Urinary bladder (tissue), 3 donors: ENCODE measurements at regions not wholly inside any gene's neighbourhood (a gene's known extent, or its start where the extent isn't known, plus 50 kb on each side); places are given as distances from the start of the nearest gene placed in this dataset.
A peak's percentile ranks its signal among the peaks of the same experiment; 100 is the strongest.

Experiments
- DNase-seq: peaks from one replicate; pipeline ENCODE4 v3.0.0-alpha.2; 2015; ENCODE audit errors: extremely low spot score
- H3K27ac ChIP-seq: one replicate; pipeline ENCODE4 v1.5.1; 2013; ENCODE audit warnings: low read depth, mild to moderate bottlenecking, moderate library complexity
- H3K36me3 ChIP-seq: one replicate; pipeline ENCODE4 v1.6.1; 2013; ENCODE audit warnings: mild to moderate bottlenecking, moderate library complexity; ENCODE audit not compliant: insufficient read depth
- H3K4me1 ChIP-seq: one replicate; pipeline ENCODE4 v1.6.1; 2013; ENCODE audit warnings: mild to moderate bottlenecking, moderate library complexity; ENCODE audit not compliant: insufficient read depth
- H3K4me3 ChIP-seq: one replicate; pipeline ENCODE4 v1.5.1; 2013; ENCODE audit warnings: low read depth, low read length
- WGBS: extraction: QIAGEN DNeasy Blood & Tissue Kit; methylation state at CpG from one replicate; pipeline ENCODE4 v1.1.7; 2013; 5-methylcytosine and 5-hydroxymethylcytosine counted together
- donor health status: healthy with polysubstance abuse.
- donor health status: healthy.

DNA sequence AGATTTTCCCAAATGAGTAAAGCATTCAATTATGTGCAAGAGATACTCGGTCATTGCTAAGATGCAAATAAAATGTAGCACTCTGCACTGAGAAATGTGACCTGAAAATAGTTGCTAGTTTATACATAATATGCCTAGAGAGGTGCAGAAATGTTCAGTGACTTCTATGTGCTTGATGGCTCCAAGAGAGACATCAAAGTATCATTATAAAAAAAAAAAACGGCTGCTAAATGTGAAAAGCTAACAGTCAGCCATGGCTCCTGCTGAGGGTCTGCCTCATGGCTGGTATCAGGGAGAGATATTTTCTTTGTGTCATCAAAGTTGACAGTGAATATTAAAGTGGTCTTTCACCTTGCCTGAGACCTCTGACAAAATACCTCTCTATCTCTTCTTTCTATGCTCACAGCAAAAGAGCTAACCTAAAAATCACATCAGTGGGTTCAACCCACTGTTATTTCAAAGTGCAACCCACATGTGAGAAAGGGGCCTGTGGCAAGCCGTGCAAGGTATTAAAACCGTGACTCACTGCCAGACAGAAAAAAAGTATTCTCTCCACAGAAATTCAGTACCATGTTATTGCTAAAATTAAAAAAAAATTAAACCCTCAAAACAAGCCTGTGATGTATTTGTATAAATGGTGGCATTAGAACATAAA lies 259.0 kb downstream of the HIVEP2 start:
- no peaks in the 10 kb centered on the region for H3K36me3 ChIP-seq
- WGBS, result 59% methylated on average over 4 of the region's 4 CpGs
- DNase-seq, result no peak

GRCh38 chr6:142686507-142686887 lies 258.5 kb downstream of the HIVEP2 start:
- DNase-seq, result no peak
- H3K4me1 ChIP-seq, result no peaks in the 10 kb centered on the region
- whole genome bisulfite sequencing, result 28% methylated on average over 2 of the region's 2 CpGs
- H3K27ac ChIP-seq, result no peak overlapping the region
- H3K36me3 ChIP-seq, result no peaks in the 10 kb centered on the region
- H3K4me3 ChIP-seq, result no peak overlapping the region

More for the DNA sequence above, 259.0 kb downstream of the HIVEP2 start:
- Histone ChIP-seq H3K4me3 (no peak overlapping the region), H3K4me1 (no peaks in the 10 kb centered on the region), H3K27ac (no peak overlapping the region)

DNA sequence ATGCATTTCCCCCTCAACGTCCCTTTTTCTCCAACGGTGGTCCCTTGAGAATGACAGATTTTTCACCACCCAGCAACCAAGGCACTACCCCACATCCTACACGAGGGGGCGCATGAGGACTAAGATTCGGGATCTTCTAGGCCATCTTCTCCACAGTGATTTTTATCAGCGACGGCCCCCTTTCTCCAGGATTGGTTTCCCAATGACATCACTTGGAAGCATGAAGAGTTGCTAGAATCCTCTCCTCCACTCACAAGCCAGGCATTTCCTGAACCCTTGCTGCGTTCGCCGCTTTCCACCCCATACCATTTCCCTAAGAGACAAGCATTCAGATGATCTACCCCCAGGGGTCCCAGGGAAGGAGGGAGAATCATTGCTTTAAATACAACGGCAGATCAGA lies 252.0 kb downstream of the HIVEP2 start:
- 23% methylated on average over 11 of the region's 11 CpGs for WGBS
- DNase-seq, result peak; percentile 42
- Histone ChIP-seq H3K36me3 (no peaks in the 10 kb centered on the region), H3K4me1 (no peaks in the 10 kb centered on the region), H3K4me3 (no peak overlapping the region), H3K27ac (no peak overlapping the region)

DNA sequence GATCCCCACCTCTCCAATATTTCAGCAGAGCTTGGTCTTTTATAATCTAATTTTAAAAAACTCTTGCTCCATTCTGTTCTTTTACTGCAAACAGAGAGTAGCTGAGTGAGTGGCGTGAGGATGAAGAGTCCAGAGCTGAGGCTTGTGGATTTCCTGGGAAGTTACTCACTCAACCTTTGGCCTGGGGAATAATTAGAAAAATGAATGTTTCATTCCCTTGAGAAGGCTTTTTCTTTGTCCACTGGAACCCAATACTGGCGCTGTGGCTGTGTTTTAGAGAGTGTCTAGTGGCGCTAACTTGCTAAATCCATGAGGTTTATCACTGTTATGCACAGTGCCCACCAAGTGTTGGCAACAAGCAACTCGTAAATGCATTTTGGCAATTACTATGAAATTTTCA lies 251.5 kb downstream of the HIVEP2 start:
- Histone ChIP-seq H3K4me1 (no peaks in the 10 kb centered on the region), H3K27ac (no peak overlapping the region)
- 89% methylated on average over 4 of the region's 4 CpGs for WGBS

DNA sequence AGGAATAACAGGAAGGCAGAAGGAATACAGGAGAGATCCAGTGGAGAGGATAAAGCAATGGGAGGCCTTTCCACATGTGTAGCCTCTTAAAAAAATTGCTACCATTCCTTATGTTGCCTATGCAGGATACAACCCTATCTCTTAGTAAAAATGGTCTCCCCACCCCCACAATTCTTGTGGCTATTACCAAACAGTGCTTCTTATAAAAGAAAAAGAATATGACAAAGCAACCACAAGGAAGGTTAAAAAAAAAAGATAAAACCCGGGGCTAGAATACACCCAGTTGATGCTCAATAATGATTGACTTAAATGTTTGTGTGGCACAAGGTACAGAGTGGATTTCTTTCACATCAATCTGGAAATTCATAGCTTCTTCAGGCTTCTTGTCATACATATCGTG lies 250.9 kb downstream of the HIVEP2 start:
- Histone ChIP-seq H3K36me3 (no peaks in the 10 kb centered on the region), H3K4me1 (no peaks in the 10 kb centered on the region), H3K4me3 (no peak overlapping the region), H3K27ac (no peak overlapping the region)
- 83% methylated on average over 2 of the region's 2 CpGs for WGBS
- no peak for DNase-seq

More for the DNA sequence above, 251.5 kb downstream of the HIVEP2 start:
- Histone ChIP-seq H3K4me3 (no peak overlapping the region), H3K36me3 (no peaks in the 10 kb centered on the region)
- no peak for DNase-seq

DNA sequence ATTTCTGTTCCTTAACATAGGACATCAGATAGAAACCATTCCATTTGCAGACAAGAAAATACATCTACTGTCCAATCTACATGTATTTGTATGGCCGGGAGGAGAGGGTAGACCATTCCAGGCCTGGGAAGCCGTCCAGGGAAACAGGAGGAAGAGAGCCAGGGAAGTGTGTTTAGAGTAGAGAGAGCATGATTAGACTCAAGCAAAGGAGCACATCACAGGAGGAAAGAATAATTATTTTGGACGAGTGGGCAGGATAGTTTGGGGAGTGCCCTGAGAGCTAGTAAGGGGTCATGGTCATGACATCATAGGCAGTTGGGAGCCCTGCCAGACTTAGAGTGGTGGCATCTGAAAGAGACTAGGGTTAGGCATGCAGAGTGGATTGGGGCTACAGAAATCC lies 250.0 kb downstream of the HIVEP2 start:
- no peak overlapping the region for H3K4me3 ChIP-seq
- WGBS, result 27% methylated on average over 3 of the region's 3 CpGs
- no peaks in the 10 kb centered on the region for H3K36me3 ChIP-seq
- no peaks in the 10 kb centered on the region for H3K4me1 ChIP-seq
- DNase-seq, result no peak
- H3K27ac ChIP-seq, result no peak overlapping the region

- no peak for DNase-seq
- Histone ChIP-seq H3K36me3 (no peaks in the 10 kb centered on the region), H3K4me3 (no peak overlapping the region), H3K4me1 (no peaks in the 10 kb centered on the region), H3K27ac (no peak overlapping the region)
- WGBS, result 52% methylated on average over 12 of the region's 12 CpGs
Observed at GRCh38 chr6:142696123-142697000, 248.6 kb downstream of the HIVEP2 start.

- Histone ChIP-seq H3K4me1 (no peaks in the 10 kb centered on the region), H3K4me3 (no peak overlapping the region), H3K36me3 (no peaks in the 10 kb centered on the region), H3K27ac (no peak overlapping the region)
- no peak for DNase-seq
- WGBS, result 90% methylated on average over 3 of the region's 3 CpGs
Observed at GRCh38 chr6:142697001-142697335, 248.0 kb downstream of the HIVEP2 start.

GRCh38 chr6:142697922-142698321 lies 247.1 kb downstream of the HIVEP2 start:
- WGBS, result 49% methylated on average over 4 of the region's 4 CpGs
- Histone ChIP-seq H3K36me3 (no peaks in the 10 kb centered on the region), H3K4me3 (no peak overlapping the region), H3K4me1 (no peaks in the 10 kb centered on the region), H3K27ac (no peak overlapping the region)
- no peak for DNase-seq

DNA sequence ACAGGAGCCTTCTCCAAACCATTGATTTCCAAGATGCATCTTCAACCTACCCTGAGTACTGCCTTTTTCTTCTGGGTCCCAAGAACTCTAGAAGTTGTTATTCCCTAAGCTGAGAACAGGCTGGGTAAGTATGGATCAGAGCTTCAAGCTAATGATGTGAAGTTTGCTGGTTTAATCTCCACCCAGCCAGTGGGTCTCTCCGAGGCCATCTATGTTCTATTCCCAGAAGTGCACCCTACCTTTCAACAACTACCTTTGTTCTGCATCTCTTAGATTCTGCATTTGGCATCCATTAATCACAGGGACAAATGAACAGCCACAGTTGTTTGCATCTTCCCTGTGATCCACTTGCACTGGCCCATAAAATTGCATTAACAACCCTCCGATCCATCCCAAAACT lies 246.2 kb downstream of the HIVEP2 start:
- DNase-seq, result no peak
- WGBS, result 96% methylated on average over 2 of the region's 2 CpGs
- no peak overlapping the region for H3K27ac ChIP-seq

DNA sequence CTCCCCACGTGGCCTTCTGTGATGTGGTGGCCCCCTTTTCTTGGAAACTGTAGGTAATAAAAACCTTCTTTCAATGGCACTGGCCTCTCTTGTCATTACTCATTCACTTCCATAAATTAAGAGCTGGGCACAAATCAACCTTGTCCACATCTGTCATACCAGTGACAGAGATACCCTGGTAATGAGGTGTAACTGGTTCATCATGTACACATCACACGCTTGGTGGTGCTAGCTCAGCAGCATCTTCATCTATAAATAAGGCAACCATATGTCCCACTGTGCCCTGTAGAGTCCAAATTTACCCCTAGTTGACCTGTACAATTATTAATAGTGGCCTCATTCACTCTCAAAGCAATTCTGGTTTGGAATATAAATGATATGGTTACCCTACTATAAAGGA lies 245.6 kb downstream of the HIVEP2 start:
- DNase-seq, result no peak
- H3K4me3 ChIP-seq, result no peak overlapping the region
- WGBS, result 94% methylated on average over 2 of the region's 2 CpGs
- H3K4me1 ChIP-seq, result no peaks in the 10 kb centered on the region
- no peak overlapping the region for H3K27ac ChIP-seq
- no peaks in the 10 kb centered on the region for H3K36me3 ChIP-seq

More for the DNA sequence above, 246.2 kb downstream of the HIVEP2 start:
- H3K4me3 ChIP-seq, result no peak overlapping the region
- H3K36me3 ChIP-seq, result no peaks in the 10 kb centered on the region
- no peaks in the 10 kb centered on the region for H3K4me1 ChIP-seq

DNA sequence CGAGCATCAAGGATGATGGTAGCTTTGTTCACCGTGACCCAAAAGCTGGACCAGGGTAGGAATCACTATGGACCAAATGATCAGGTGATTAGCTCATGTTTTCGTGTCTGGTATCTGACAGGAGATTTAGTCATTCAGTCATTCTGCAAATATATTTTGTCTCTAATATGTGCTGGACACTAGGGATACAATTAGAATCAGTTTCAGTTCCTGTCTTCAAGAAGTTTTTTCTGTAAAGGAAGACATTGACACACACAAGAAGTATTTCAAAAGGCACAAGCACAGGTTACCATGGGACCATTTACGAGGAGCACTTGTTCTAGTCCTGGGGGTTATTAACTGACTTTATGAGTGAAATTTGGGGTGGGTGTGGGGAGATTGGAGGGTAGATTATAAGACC lies 244.9 kb downstream of the HIVEP2 start:
- H3K36me3 ChIP-seq, result no peaks in the 10 kb centered on the region
- 95% methylated on average over 4 of the region's 4 CpGs for WGBS
- H3K27ac ChIP-seq, result no peak overlapping the region
- no peaks in the 10 kb centered on the region for H3K4me1 ChIP-seq
- no peak overlapping the region for H3K4me3 ChIP-seq
- no peak for DNase-seq

DNA sequence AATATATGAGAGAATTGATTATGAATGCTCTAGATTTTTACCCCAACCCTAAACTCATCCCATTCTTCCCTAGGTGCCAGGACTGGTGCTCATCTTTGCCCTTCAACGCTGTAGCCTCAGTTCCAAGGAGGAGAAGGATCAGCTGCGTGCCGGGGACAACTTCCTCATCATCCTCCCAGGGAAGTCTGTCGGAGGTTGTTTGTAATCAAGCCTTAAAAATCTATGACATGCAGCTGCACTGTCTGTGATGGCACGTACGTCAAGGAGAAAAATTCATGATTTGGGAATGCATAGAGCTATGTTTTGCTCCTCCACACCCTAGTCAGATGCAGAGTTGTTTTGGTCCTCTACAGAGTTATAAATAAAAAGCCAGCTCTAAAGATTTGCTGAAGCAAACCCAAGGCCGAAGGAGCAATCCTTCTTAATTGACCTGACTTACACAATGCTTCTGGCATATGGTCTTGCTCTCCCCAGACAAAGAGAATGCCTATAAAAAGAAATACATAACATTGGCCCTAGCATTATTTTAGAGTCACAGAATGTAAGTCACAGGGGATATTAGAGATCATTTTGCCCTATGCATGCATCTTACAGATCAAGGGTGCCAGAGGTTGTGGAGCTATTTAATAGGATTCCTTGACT lies 244.2 kb downstream of the HIVEP2 start:
- Histone ChIP-seq H3K27ac (no peak overlapping the region), H3K4me1 (no peaks in the 10 kb centered on the region), H3K36me3 (no peaks in the 10 kb centered on the region), H3K4me3 (no peak overlapping the region)
- no peak for DNase-seq
- WGBS, result 77% methylated on average over 7 of the region's 7 CpGs
